K562 (cell line): ENCODE measurements at regions not wholly inside any gene's neighbourhood (a gene's known extent, or its start where the extent isn't known, plus 50 kb on each side); places are given as distances from the start of the nearest gene placed in this dataset.
A peak's percentile ranks its signal among the peaks of the same experiment; 100 is the strongest.

Experiments used
- ERF ChIP-seq: fragments of 450-650 bp; formaldehyde crosslinking; IDR thresholded peaks from 2 replicates; pipeline ENCODE4 v1.4.0; 2020; ENCODE audit warnings: mild to moderate bottlenecking, mixed read lengths
- FOXK1 ChIP-seq: sonication (generic); formaldehyde crosslinking; IDR thresholded peaks from 2 replicates; pipeline ENCODE4 v1.8.0; 2022; ENCODE audit warnings: missing genetic modification reagents, mild to moderate bottlenecking, borderline replicate concordance
- JUN ChIP-seq, 2 experiments: sonication (generic) in 1 of 2; formaldehyde crosslinking in 1 of 2; IDR thresholded peaks; 2 replicates each; pipeline versions ENCODE4 v1.6.1 to v1.8.0; 2012 to 2022; ENCODE audit warnings: borderline replicate concordance in 2 of 2, mild to moderate bottlenecking in 2 of 2, improper control_type of control experiment in 1 of 2, low read depth in 1 of 2, low read length in 1 of 2, missing genetic modification reagents in 1 of 2
- POU5F1 ChIP-seq: fragments of 150-350 bp; IDR thresholded peaks from 2 replicates; pipeline ENCODE4 v1.6.1; 2014; ENCODE audit warnings: borderline replicate concordance, low read length, low read depth, mild to moderate bottlenecking; ENCODE audit not compliant: partially characterized antibody
- SMC3 ChIP-seq: conservative IDR thresholded peaks from 2 replicates; pipeline ENCODE4 v1.6.1; 2011; ENCODE audit warnings: low read depth, low read length, improper control_type of control experiment; ENCODE audit not compliant: insufficient read depth
- TF ChIP-seq, protein P1 (sequence below): IDR thresholded peaks from 2 replicates; pipeline ENCODE4 v1.6.1; 2011; ENCODE audit warnings: borderline replicate concordance, low read depth, mild to moderate bottlenecking, moderate library complexity, low read length; ENCODE audit not compliant: insufficient read depth, poor library complexity, severe bottlenecking
- TF ChIP-seq, protein P2 (sequence below): fragments of 450-650 bp; formaldehyde crosslinking; IDR thresholded peaks from 2 replicates; pipeline ENCODE4 v1.4.0; 2020; ENCODE audit warnings: mild to moderate bottlenecking, moderate library complexity
- TF ChIP-seq, protein P3 (sequence below), 2 experiments: fragments of 450-650 bp; formaldehyde crosslinking in 1 of 2; IDR thresholded peaks; 2 replicates each; pipeline versions ENCODE4 v1.4.0 to v1.6.1; 2014 to 2020; ENCODE audit warnings: mild to moderate bottlenecking in 2 of 2, borderline replicate concordance in 1 of 2, low read depth in 1 of 2
- TF ChIP-seq, protein P4 (sequence below): fragments of 450-650 bp; IDR thresholded peaks from 2 replicates; pipeline ENCODE4 v1.6.1; 2016; ENCODE audit warnings: antibody characterized with exemption

DNA sequence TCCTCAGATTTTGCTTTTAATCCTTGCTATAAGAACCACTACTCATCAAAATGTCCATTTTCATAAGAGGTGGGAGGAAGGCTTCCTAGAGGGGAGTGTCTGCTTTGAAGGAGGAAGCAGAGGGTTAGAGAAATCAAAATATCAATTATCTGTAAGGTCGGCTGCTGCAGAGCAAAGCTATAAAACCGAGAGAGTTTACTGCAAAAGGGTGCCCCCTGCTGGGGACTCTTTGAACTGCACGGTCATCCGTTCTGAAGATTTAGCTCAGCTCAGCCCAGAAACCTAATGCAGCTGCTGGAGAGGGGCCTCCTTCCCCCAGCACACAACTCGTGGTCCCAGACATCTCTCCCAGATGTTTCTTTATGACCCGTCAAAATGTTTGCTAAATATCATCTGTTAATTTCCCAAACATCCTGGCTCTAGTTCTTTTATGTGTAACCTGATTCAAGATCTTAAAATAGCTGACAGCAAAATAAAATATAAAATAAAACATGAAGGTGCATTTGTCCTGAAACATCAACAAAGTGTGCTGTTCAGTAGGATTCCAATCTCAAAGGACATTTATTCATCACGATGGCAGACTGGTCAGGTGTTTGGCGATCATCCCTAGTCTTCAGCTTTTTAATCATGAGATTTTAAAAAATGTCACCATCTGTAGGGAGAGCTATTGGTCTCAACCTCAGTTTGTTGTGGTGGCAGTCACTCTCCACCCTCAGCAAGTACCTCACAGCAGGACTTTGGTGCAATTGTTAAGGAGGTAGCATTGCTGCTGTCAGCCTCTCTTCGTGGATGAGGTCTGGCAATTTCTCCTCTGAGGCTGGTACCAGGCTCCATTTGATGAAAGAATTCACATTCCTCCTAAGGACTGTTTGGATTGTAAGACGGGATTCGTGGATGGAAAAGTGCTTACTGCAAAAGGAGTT, 185.9 kb downstream of the MTX2 start (continued):
- TF ChIP-seq, protein P1, sequence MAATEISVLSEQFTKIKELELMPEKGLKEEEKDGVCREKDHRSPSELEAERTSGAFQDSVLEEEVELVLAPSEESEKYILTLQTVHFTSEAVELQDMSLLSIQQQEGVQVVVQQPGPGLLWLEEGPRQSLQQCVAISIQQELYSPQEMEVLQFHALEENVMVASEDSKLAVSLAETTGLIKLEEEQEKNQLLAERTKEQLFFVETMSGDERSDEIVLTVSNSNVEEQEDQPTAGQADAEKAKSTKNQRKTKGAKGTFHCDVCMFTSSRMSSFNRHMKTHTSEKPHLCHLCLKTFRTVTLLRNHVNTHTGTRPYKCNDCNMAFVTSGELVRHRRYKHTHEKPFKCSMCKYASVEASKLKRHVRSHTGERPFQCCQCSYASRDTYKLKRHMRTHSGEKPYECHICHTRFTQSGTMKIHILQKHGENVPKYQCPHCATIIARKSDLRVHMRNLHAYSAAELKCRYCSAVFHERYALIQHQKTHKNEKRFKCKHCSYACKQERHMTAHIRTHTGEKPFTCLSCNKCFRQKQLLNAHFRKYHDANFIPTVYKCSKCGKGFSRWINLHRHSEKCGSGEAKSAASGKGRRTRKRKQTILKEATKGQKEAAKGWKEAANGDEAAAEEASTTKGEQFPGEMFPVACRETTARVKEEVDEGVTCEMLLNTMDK, result peak; percentile 40
- TF ChIP-seq, protein P2, sequence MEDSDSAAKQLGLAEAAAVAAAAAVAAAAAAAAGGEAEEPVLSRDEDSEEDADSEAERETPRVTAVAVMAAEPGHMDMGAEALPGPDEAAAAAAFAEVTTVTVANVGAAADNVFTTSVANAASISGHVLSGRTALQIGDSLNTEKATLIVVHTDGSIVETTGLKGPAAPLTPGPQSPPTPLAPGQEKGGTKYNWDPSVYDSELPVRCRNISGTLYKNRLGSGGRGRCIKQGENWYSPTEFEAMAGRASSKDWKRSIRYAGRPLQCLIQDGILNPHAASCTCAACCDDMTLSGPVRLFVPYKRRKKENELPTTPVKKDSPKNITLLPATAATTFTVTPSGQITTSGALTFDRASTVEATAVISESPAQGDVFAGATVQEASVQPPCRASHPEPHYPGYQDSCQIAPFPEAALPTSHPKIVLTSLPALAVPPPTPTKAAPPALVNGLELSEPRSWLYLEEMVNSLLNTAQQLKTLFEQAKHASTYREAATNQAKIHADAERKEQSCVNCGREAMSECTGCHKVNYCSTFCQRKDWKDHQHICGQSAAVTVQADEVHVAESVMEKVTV (CRISPR knock-in tag), result peak; percentile 52; the same call in 1 of the 2 replicates
- TF ChIP-seq FOXK1 (CRISPR knock-in tag), result no peak
- TF ChIP-seq, protein P3, sequence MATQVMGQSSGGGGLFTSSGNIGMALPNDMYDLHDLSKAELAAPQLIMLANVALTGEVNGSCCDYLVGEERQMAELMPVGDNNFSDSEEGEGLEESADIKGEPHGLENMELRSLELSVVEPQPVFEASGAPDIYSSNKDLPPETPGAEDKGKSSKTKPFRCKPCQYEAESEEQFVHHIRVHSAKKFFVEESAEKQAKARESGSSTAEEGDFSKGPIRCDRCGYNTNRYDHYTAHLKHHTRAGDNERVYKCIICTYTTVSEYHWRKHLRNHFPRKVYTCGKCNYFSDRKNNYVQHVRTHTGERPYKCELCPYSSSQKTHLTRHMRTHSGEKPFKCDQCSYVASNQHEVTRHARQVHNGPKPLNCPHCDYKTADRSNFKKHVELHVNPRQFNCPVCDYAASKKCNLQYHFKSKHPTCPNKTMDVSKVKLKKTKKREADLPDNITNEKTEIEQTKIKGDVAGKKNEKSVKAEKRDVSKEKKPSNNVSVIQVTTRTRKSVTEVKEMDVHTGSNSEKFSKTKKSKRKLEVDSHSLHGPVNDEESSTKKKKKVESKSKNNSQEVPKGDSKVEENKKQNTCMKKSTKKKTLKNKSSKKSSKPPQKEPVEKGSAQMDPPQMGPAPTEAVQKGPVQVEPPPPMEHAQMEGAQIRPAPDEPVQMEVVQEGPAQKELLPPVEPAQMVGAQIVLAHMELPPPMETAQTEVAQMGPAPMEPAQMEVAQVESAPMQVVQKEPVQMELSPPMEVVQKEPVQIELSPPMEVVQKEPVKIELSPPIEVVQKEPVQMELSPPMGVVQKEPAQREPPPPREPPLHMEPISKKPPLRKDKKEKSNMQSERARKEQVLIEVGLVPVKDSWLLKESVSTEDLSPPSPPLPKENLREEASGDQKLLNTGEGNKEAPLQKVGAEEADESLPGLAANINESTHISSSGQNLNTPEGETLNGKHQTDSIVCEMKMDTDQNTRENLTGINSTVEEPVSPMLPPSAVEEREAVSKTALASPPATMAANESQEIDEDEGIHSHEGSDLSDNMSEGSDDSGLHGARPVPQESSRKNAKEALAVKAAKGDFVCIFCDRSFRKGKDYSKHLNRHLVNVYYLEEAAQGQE (IDR thresholded peaks at IDR 0.05; ENCODE audit: borderline replicate concordance), result peak; percentile 76
- TF ChIP-seq, protein P3 (CRISPR knock-in tag; IDR thresholded peaks at IDR 0.05; ENCODE audit: low read depth), result no peak
- TF ChIP-seq SMC3, result peak; percentile 85
- TF ChIP-seq JUN (IDR thresholded peaks at IDR 0.05; ENCODE audit: borderline replicate concordance, low read depth, low read length), result 0 out of 2 replicates have a peak, but pooled peaks have one; percentile 9
- TF ChIP-seq JUN (CRISPR knock-in tag; IDR thresholded peaks at IDR 0.05; ENCODE audit: borderline replicate concordance), result no peak
- TF ChIP-seq, protein P4, sequence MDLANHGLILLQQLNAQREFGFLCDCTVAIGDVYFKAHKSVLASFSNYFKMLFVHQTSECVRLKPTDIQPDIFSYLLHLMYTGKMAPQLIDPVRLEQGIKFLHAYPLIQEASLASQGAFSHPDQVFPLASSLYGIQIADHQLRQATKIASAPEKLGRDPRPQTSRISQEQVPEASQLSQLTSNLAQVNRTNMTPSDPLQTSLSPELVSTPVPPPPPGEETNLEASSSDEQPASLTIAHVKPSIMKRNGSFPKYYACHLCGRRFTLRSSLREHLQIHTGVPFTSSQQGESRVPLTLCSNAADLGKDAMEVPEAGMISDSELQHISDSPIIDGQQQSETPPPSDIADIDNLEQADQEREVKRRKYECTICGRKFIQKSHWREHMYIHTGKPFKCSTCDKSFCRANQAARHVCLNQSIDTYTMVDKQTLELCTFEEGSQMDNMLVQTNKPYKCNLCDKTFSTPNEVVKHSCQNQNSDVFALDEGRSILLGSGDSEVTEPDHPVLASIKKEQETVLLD, result no peak
- no peak for TF ChIP-seq POU5F1
- 0 out of 2 replicates have a peak, but pooled peaks have one; percentile 47 for TF ChIP-seq ERF (CRISPR knock-in tag)
